Neural crest cell (in vitro differentiated cells): ENCODE measurements at regions not wholly inside any gene's neighbourhood (a gene's known extent, or its start where the extent isn't known, plus 50 kb on each side); places are given as distances from the start of the nearest gene placed in this dataset.
"Not testable (repeated sequence)": the region's sequence is repeated elsewhere in the genome, so short reads cannot be mapped to it uniquely, and the experiment has no call there.

Experiments used
- DNase-seq: peaks from one replicate; pipeline ENCODE4 v3.0.0; 2021; ENCODE audit warnings: low read depth, mixed read lengths, low spot score
- H3K27ac Mint-ChIP-seq: one replicate; pipeline ENCODE4 v1.8.0; 2021; ENCODE audit warnings: mild to moderate bottlenecking, mixed read lengths; ENCODE audit not compliant: unreplicated experiment
- H3K27me3 Mint-ChIP-seq: 2 replicates; pipeline ENCODE4 v1.8.0; 2021; ENCODE audit warnings: low read depth, mild to moderate bottlenecking, mixed read lengths
- H3K36me3 Mint-ChIP-seq: 2 replicates; pipeline ENCODE4 v1.8.0; 2021; ENCODE audit warnings: low read depth, mild to moderate bottlenecking, mixed read lengths
- H3K4me1 Mint-ChIP-seq: 2 replicates; pipeline ENCODE4 v1.8.0; 2021; ENCODE audit warnings: mixed read lengths
- H3K4me3 Mint-ChIP-seq: one replicate; pipeline ENCODE4 v1.8.0; 2021; ENCODE audit warnings: mild to moderate bottlenecking, mixed read lengths
- H3K9me3 Mint-ChIP-seq: 2 replicates; pipeline ENCODE4 v1.8.0; 2021; ENCODE audit warnings: mixed read lengths
- TF ChIP-seq, protein P1 (sequence below): fragments of 200-600 bp; sonication (generic); conservative IDR thresholded peaks from 2 replicates; pipeline ENCODE4 v1.5.0; 2021; ENCODE audit warnings: antibody characterized with exemption, mild to moderate bottlenecking

- Mint-ChIP-seq H3K4me3 (no peak overlapping the region), H3K27me3 (peaks cover 11% of the 10 kb centered on the region), H3K4me1 (peaks cover 8% of the 10 kb centered on the region), H3K27ac (no peak overlapping the region), H3K36me3 (no peaks in the 10 kb centered on the region), H3K9me3 (no peaks in the 10 kb centered on the region)
- DNase-seq, result no peak
- TF ChIP-seq, protein P1, sequence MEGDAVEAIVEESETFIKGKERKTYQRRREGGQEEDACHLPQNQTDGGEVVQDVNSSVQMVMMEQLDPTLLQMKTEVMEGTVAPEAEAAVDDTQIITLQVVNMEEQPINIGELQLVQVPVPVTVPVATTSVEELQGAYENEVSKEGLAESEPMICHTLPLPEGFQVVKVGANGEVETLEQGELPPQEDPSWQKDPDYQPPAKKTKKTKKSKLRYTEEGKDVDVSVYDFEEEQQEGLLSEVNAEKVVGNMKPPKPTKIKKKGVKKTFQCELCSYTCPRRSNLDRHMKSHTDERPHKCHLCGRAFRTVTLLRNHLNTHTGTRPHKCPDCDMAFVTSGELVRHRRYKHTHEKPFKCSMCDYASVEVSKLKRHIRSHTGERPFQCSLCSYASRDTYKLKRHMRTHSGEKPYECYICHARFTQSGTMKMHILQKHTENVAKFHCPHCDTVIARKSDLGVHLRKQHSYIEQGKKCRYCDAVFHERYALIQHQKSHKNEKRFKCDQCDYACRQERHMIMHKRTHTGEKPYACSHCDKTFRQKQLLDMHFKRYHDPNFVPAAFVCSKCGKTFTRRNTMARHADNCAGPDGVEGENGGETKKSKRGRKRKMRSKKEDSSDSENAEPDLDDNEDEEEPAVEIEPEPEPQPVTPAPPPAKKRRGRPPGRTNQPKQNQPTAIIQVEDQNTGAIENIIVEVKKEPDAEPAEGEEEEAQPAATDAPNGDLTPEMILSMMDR, result no peak
Measured at GRCh38 chr5:87776785-87777184, 364.1 kb upstream of the CCNH start.

GRCh38 chr5:87776302-87776701 lies 363.6 kb upstream of the CCNH start:
- not testable (repeated sequence) for H3K36me3 Mint-ChIP-seq, DNase-seq, H3K4me1 Mint-ChIP-seq, H3K4me3 Mint-ChIP-seq, H3K27ac Mint-ChIP-seq, H3K9me3 Mint-ChIP-seq
- H3K27me3 Mint-ChIP-seq, result peaks cover 10% of the 10 kb centered on the region

DNA sequence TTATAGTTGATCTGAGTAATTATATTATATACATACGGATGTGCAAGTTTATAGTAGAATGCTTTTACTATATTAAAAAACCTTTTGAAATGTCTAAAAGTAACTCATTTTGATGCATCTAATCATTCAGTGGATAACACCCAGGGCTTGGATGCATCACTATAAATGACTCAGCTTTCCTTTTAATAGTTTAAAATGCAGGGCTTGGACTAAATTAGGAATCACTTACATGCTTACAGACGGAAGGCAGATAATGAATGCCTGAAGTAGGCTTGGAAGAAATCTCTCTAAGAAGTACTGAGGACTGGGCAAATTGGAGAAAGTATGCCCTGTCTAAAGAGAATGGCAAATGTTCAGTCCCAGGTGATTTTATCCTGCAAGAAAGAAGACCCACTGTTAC lies 362.5 kb upstream of the CCNH start:
- Mint-ChIP-seq H3K9me3 (no peaks in the 10 kb centered on the region), H3K27ac (no peak overlapping the region), H3K27me3 (peaks cover 11% of the 10 kb centered on the region), H3K36me3 (no peaks in the 10 kb centered on the region), H3K4me1 (no peaks in the 10 kb centered on the region), H3K4me3 (no peak overlapping the region)
- DNase-seq, result no peak
- TF ChIP-seq, protein P1, result no peak

DNA sequence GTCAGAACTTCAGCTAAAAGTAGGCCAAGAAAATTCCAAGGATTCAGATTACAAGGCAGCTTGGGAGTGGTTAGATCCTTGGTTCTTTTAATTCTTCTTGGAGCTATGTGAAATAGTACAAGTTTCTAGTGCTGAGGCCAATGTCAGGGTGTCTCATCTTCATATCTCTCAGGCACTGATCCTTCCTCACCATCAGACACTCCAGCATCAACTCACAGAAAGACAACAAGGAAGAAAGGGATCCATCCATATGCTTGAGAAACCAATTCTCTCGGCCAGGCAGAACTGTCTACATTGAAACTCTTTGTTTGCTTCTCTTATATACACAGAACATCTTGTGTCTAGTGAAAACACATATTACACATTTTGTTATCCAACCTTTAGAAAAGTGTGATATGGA lies 362.1 kb upstream of the CCNH start:
- H3K27ac Mint-ChIP-seq, result no peak overlapping the region
- H3K9me3 Mint-ChIP-seq, result no peaks in the 10 kb centered on the region
- TF ChIP-seq, protein P1, result no peak
- H3K36me3 Mint-ChIP-seq, result no peaks in the 10 kb centered on the region
- H3K4me1 Mint-ChIP-seq, result no peaks in the 10 kb centered on the region
- no peak for DNase-seq
- H3K4me3 Mint-ChIP-seq, result no peak overlapping the region
- H3K27me3 Mint-ChIP-seq, result peaks cover 11% of the 10 kb centered on the region

- H3K4me3 Mint-ChIP-seq, result no peak overlapping the region
- TF ChIP-seq, protein P1, result no peak
- H3K27ac Mint-ChIP-seq, result no peak overlapping the region
- peaks cover 3% of the 10 kb centered on the region for H3K27me3 Mint-ChIP-seq
- H3K9me3 Mint-ChIP-seq, result no peaks in the 10 kb centered on the region
- peak; percentile 6 for DNase-seq
- no peaks in the 10 kb centered on the region for H3K36me3 Mint-ChIP-seq
- H3K4me1 Mint-ChIP-seq, result no peaks in the 10 kb centered on the region
Measured at GRCh38 chr5:87770601-87771121, 357.9 kb upstream of the CCNH start.

GRCh38 chr5:87770016-87770570 lies 357.4 kb upstream of the CCNH start:
- Mint-ChIP-seq H3K4me3 (no peak overlapping the region), H3K9me3 (no peaks in the 10 kb centered on the region), H3K27ac (no peak overlapping the region), H3K36me3 (no peaks in the 10 kb centered on the region), H3K27me3 (peaks cover 3% of the 10 kb centered on the region), H3K4me1 (no peaks in the 10 kb centered on the region)
- TF ChIP-seq, protein P1, result no peak
- no peak for DNase-seq
